Skeletal muscle satellite cell (primary cell): ENCODE measurements at regions not wholly inside any gene's neighbourhood (a gene's known extent, or its start where the extent isn't known, plus 50 kb on each side); places are given as distances from the start of the nearest gene placed in this dataset.

Experiments
- H3K27me3 ChIP-seq: 2 replicates; pipeline ENCODE4 v1.7.0; 2013; ENCODE audit warnings: low read length; ENCODE audit not compliant: control insufficient read depth, insufficient read depth
- H3K36me3 ChIP-seq: 2 replicates; pipeline ENCODE4 v1.7.0; 2013; ENCODE audit warnings: mild to moderate bottlenecking, control low read depth, low read length; ENCODE audit not compliant: insufficient read depth
- H3K4me1 ChIP-seq: 2 replicates; pipeline ENCODE4 v1.7.0; 2013; ENCODE audit warnings: low read length; ENCODE audit not compliant: control insufficient read depth, insufficient read depth
- H3K4me2 ChIP-seq: 2 replicates; pipeline ENCODE4 v1.7.0; 2013; ENCODE audit warnings: mild to moderate bottlenecking, low read length
- H3K4me3 ChIP-seq: 2 replicates; pipeline ENCODE4 v1.7.0; 2013; ENCODE audit warnings: low read length
- H3K9ac ChIP-seq: 2 replicates; pipeline ENCODE4 v1.7.0; 2013; ENCODE audit warnings: mild to moderate bottlenecking, low read depth, low read length, moderate library complexity
- H3K9me3 ChIP-seq: replicated peaks from 2 replicates; pipeline ENCODE4 v1.7.0; 2013; ENCODE audit warnings: mild to moderate bottlenecking, control low read depth, low read length

- Histone ChIP-seq H3K36me3 (no peaks in the 10 kb centered on the region), H3K4me2 (peak overlapping the region; percentile 48), H3K9me3 (no peaks in the 10 kb centered on the region), H3K4me3 (peak overlapping the region; percentile 24), H3K27me3 (no peaks in the 10 kb centered on the region), H3K4me1 (peaks cover 7% of the 10 kb centered on the region), H3K9ac (peak overlapping the region; percentile 35)
Measured at GRCh38 chr4:173917255-173917960, 366.1 kb downstream of the FBXO8 start.

GRCh38 chr4:173913496-173913895 is 370.0 kb downstream of the FBXO8 start:
- Histone ChIP-seq H3K36me3 (no peaks in the 10 kb centered on the region), H3K9me3 (no peaks in the 10 kb centered on the region), H3K9ac (no peak overlapping the region), H3K4me2 (no peak overlapping the region), H3K4me1 (peaks cover 7% of the 10 kb centered on the region), H3K4me3 (no peak overlapping the region), H3K27me3 (no peaks in the 10 kb centered on the region)

GRCh38 chr4:173912384-173912783 is 371.1 kb downstream of the FBXO8 start:
- no peaks in the 10 kb centered on the region for H3K36me3 ChIP-seq
- H3K9me3 ChIP-seq: no peaks in the 10 kb centered on the region
- H3K4me1 ChIP-seq: peaks cover 2% of the 10 kb centered on the region
- H3K9ac ChIP-seq: no peak overlapping the region
- peaks cover 3% of the 10 kb centered on the region for H3K27me3 ChIP-seq
- no peak overlapping the region for H3K4me2 ChIP-seq
- no peak overlapping the region for H3K4me3 ChIP-seq

- no peaks in the 10 kb centered on the region for H3K36me3 ChIP-seq
Measured at GRCh38 chr4:173910891-173911290, 372.6 kb downstream of the FBXO8 start.

GRCh38 chr4:173909294-173909693 is 374.2 kb downstream of the FBXO8 start:
- Histone ChIP-seq H3K36me3 (no peaks in the 10 kb centered on the region), H3K4me1 (no peaks in the 10 kb centered on the region), H3K9me3 (no peaks in the 10 kb centered on the region), H3K4me3 (no peak overlapping the region), H3K4me2 (no peak overlapping the region), H3K27me3 (peaks cover 3% of the 10 kb centered on the region), H3K9ac (no peak overlapping the region)

More at GRCh38 chr4:173910891-173911290, 372.6 kb downstream of the FBXO8 start:
- H3K4me3 ChIP-seq: no peak overlapping the region
- no peaks in the 10 kb centered on the region for H3K4me1 ChIP-seq
- H3K27me3 ChIP-seq: peaks cover 3% of the 10 kb centered on the region
- no peak overlapping the region for H3K9ac ChIP-seq
- no peak overlapping the region for H3K4me2 ChIP-seq
- no peaks in the 10 kb centered on the region for H3K9me3 ChIP-seq

GRCh38 chr4:173899813-173900212 is 369.8 kb upstream of the HAND2 start:
- no peak overlapping the region for H3K4me2 ChIP-seq
- no peaks in the 10 kb centered on the region for H3K9me3 ChIP-seq
- no peak overlapping the region for H3K4me3 ChIP-seq
- H3K36me3 ChIP-seq: no peaks in the 10 kb centered on the region
- no peaks in the 10 kb centered on the region for H3K27me3 ChIP-seq
- no peaks in the 10 kb centered on the region for H3K4me1 ChIP-seq
- H3K9ac ChIP-seq: no peak overlapping the region

GRCh38 chr4:173891072-173891471 is 361.0 kb upstream of the HAND2 start:
- no peaks in the 10 kb centered on the region for H3K4me1 ChIP-seq

GRCh38 chr4:173883821-173884220 is 353.8 kb upstream of the HAND2 start:
- no peaks in the 10 kb centered on the region for H3K36me3 ChIP-seq
- no peak overlapping the region for H3K9ac ChIP-seq
- no peak overlapping the region for H3K4me2 ChIP-seq
- no peak overlapping the region for H3K4me3 ChIP-seq
- H3K27me3 ChIP-seq: no peaks in the 10 kb centered on the region
- no peaks in the 10 kb centered on the region for H3K9me3 ChIP-seq
- H3K4me1 ChIP-seq: no peaks in the 10 kb centered on the region

More at GRCh38 chr4:173891072-173891471, 361.0 kb upstream of the HAND2 start:
- no peak overlapping the region for H3K9ac ChIP-seq
- no peak overlapping the region for H3K4me2 ChIP-seq
- H3K9me3 ChIP-seq: no peaks in the 10 kb centered on the region
- no peaks in the 10 kb centered on the region for H3K36me3 ChIP-seq
- H3K4me3 ChIP-seq: no peak overlapping the region
- H3K27me3 ChIP-seq: no peaks in the 10 kb centered on the region

- no peaks in the 10 kb centered on the region for H3K36me3 ChIP-seq
- H3K4me1 ChIP-seq: no peaks in the 10 kb centered on the region
- H3K4me2 ChIP-seq: no peak overlapping the region
- H3K4me3 ChIP-seq: no peak overlapping the region
- no peak overlapping the region for H3K9ac ChIP-seq
- H3K9me3 ChIP-seq: no peaks in the 10 kb centered on the region
- no peaks in the 10 kb centered on the region for H3K27me3 ChIP-seq
Measured at GRCh38 chr4:173880897-173881296, 350.9 kb upstream of the HAND2 start.

- Histone ChIP-seq H3K4me3 (no peak overlapping the region), H3K9me3 (no peaks in the 10 kb centered on the region), H3K9ac (no peak overlapping the region), H3K27me3 (no peaks in the 10 kb centered on the region), H3K36me3 (no peaks in the 10 kb centered on the region), H3K4me1 (no peaks in the 10 kb centered on the region), H3K4me2 (no peak overlapping the region)
Measured at GRCh38 chr4:173879509-173879908, 349.5 kb upstream of the HAND2 start.

GRCh38 chr4:173878701-173879100 is 348.7 kb upstream of the HAND2 start:
- Histone ChIP-seq H3K9ac (no peak overlapping the region), H3K9me3 (no peaks in the 10 kb centered on the region), H3K27me3 (no peaks in the 10 kb centered on the region), H3K4me1 (no peaks in the 10 kb centered on the region), H3K36me3 (no peaks in the 10 kb centered on the region), H3K4me3 (no peak overlapping the region), H3K4me2 (no peak overlapping the region)

GRCh38 chr4:173871643-173872042 is 341.6 kb upstream of the HAND2 start:
- Histone ChIP-seq H3K4me3 (no peak overlapping the region), H3K4me2 (no peak overlapping the region), H3K9me3 (no peaks in the 10 kb centered on the region), H3K4me1 (no peaks in the 10 kb centered on the region), H3K9ac (no peak overlapping the region), H3K36me3 (no peaks in the 10 kb centered on the region), H3K27me3 (no peaks in the 10 kb centered on the region)
